ENCODE measurements at regions not wholly inside any gene's neighbourhood (a gene's known extent, or its start where the extent isn't known, plus 50 kb on each side); places are given as distances from the start of the nearest gene placed in this dataset.
"Not testable (repeated sequence)": the region's sequence is repeated elsewhere in the genome, so short reads cannot be mapped to it uniquely, and the experiment has no call there.

GRCh38 chr10:35959252-35959651, 317.2 kb upstream of the FZD8 start:
- DNase-seq: no peak

DNA sequence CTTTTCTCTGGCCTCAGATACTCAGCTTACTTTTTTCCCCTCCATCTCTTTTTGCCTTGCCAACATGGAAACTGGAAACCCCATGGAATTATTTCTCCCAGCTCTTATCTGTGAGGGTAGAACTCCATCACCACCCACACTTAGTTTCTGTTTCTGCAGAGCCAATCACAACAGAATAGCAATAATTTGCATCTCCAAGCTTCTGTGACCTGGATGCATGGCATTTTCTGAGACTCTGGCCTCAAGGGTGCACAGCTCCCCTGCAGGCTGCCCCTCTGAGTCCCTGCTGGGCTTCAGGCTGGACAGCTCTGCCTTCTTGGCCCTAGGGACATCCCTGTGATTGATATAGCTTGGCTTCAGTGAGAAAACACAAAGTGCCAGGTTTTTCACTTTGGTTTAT, 316.5 kb upstream of the FZD8 start:
- not testable (repeated sequence) for DNase-seq

GRCh38 chr10:35950701-35951100, 308.6 kb upstream of the FZD8 start:
- no peak for DNase-seq

GRCh38 chr10:35950226-35950625, 308.1 kb upstream of the FZD8 start:
- DNase-seq: no peak

GRCh38 chr10:35949811-35950211, 307.7 kb upstream of the FZD8 start:
- DNase-seq: no peak

GRCh38 chr10:35946556-35946955, 304.5 kb upstream of the FZD8 start:
- DNase-seq: no peak

DNA sequence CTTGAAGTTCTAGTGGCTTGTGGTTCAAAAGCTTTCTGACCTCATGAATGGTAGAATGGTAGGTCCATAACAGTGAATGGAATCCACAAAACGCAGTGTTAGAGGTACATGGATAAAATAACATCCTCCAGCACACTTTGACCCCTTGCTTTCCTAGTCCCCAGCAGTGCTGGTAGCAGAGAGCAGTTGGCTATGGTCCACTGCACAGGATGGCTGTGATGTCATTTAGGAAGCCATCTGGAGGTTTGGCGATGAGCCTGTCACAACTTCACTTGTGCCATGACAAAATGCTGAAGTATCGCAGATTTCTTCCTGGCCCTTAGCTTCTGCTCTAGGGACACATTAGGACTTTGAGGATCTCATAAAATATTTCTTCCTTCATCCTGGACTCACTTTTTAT, 300.0 kb upstream of the FZD8 start:
- no peak for DNase-seq

- no peak for DNase-seq
Measured at GRCh38 chr10:35940141-35941041, 298.3 kb upstream of the FZD8 start.

DNA sequence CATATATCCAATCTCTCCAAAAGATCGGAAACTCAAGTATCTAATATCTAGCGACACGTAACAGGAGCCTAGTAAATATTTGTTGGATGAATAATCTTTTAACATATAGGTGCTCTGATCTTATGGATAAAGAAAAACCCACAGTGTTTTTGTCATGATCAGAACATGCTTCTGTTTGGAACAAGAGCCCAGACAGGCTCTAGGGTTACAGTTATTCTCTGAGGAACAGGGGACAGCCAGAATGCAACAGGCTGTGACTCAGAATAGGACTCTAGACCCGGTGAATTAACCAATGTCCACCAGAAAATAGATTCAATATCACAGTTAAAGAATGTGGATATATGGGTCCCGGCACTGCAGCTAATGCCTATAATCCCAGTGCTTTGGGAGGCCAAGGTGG, 296.1 kb upstream of the FZD8 start:
- DNase-seq: no peak

GRCh38 chr10:35937546-35937945, 295.4 kb upstream of the FZD8 start:
- DNase-seq: no peak

DNA sequence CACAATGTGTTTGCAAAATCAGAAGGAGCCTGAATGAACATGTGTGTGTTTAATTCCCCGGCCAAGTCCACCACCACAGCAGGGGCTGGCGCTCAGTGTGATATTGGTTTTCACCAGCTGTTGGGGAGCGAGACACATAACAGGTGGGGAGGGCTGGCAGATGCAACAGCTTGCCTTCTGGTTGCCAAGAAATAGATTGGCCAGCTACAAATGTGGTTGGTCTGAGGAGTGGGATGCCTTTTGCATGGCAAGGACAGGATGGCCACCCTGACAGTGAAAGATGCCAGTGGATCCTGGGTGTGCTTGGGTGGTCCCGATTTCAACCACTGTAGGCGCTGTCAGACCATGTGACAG, 292.5 kb upstream of the FZD8 start:
- no peak for DNase-seq

- no peak for DNase-seq
Measured at GRCh38 chr10:35933940-35934641, 292.0 kb upstream of the FZD8 start.

- no peak for DNase-seq
Measured at GRCh38 chr10:35933491-35933890, 291.4 kb upstream of the FZD8 start.

DNA sequence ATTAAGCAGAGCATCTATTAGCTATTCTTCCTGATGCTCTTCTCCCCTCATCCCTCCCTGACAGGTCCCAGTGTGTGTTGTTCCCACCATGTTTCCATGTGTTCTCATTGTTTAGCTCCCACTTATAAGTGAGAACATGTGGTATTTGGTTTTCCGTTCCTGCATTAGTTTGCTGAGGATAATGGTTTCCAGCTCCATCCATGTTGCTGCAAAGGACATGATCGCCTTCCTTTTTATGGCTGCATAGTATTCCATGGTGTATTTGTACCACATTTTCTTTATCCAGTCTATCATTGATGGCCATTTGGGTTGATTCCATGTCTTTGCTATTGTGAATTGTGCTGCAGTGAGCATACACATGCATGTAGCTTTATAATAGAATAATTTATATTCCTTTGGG, 287.9 kb upstream of the FZD8 start:
- DNase-seq: not testable (repeated sequence)

DNA sequence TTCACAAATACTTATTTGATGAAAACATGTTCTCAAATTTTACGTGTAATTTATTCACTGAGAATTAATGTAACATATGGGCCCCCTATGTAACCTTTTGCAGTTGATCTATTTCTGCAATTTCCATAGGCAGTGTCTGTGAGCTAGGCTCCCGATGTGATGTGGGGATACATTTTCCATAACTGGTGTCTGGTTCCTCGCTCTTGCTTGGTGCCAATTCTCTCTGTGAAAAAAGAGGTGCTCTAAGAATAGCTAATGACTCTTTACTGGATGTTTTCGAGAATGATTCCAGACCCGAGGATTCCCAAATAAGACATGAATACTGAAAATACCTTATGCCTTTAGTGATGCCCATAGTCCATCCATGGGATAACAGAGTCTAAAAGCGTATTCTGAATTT, 286.7 kb upstream of the FZD8 start:
- no peak for DNase-seq

DNA sequence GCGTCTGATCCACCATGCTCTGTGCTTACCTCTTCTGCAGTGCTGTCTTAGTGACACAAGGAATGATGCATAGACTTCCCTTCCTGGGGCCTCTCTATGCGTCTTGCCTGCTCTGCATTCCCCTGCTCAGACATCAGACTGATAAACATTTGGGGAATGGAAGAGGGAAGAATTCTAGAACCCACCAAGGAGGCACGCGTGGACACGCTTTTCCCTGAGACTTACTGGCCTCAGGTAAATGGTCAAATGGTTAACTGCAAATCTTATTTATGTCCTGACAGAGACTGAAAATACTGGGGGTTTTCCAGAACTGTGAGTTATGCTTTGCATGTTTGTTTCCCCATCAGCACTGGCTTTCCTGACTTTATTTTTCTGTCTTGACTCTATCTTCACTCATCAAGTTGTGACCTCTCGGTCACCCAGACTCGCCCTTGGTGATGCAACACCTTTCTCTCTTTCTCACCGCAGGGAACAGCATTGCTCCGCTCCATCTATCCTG, 285.9 kb upstream of the FZD8 start:
- DNase-seq: no peak

DNA sequence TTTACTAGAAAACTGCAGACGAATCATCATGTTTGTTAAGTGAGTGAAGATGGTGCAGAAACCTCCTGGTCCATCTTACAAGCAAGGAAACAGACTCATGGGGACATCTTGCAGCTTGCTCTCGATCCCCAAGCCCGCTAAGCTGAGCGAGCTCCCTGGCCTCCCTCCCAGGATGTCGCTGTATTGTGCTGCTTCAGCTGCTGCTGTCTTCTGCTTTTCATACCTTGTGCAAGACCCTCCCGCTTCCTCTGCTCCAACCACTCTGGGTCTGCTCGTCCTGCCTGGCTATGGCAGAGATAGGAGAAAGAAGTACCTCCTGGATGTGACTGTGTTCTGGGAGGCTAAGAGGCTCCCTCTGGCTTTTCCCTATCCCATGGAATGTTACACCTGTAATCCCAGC, 285.2 kb upstream of the FZD8 start:
- no peak for DNase-seq

DNA sequence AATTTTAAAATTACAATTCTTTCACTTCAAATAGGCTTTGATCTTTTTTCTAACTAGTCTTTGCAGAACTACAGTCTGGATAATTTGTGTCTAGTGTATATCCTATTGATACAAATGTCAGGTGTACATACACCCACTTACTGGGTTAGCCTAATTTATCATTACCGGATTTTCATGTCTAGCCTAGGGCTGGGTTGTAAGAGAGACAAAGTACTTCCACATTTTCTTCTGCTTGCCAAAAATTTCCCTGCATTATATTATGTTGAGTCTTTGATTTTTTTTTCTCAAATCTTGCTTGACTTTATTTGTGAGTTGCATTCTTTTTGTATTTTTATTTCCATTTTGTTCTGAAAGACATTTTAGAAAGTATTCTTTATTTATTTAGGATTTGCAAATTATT, 284.8 kb upstream of the FZD8 start:
- DNase-seq: no peak

- DNase-seq: no peak
Measured at GRCh38 chr10:35925493-35925892, 283.4 kb upstream of the FZD8 start.

GRCh38 chr10:35924759-35925158, 282.7 kb upstream of the FZD8 start:
- no peak for DNase-seq

GRCh38 chr10:35922876-35923600, 280.9 kb upstream of the FZD8 start:
- no peak for DNase-seq

- DNase-seq: no peak
Measured at GRCh38 chr10:35921866-35922350, 279.8 kb upstream of the FZD8 start.

- DNase-seq: no peak
Measured at GRCh38 chr10:35916791-35917190, 274.7 kb upstream of the FZD8 start.

All from CD4-positive, alpha-beta T cell treated with Interleukin-4 for 4 hours (primary cell).